Lower leg skin (tissue), 3 donors: ENCODE measurements at regions not wholly inside any gene's neighbourhood (a gene's known extent, or its start where the extent isn't known, plus 50 kb on each side); places are given as distances from the start of the nearest gene placed in this dataset.

ENCODE experiments used
- CTCF ChIP-seq, 3 donors: fragments of 450-650 bp; IDR thresholded peaks; one replicate each; pipeline ENCODE4 v1.5.1; 2016; ENCODE audit warnings: antibody characterized with exemption in 3 of 3, mild to moderate bottlenecking in 3 of 3, moderate library complexity in 2 of 3
- POLR2A ChIP-seq, 2 donors: fragments of 450-650 bp; IDR thresholded peaks; one replicate each; pipeline ENCODE4 v1.6.1; 2016 to 2017; ENCODE audit warnings: antibody characterized with exemption in 2 of 2, mild to moderate bottlenecking in 1 of 2, moderate library complexity in 1 of 2

GRCh38 chr5:29231154-29231553 lies 1962.3 kb upstream of the CDH6 start:
- TF ChIP-seq POLR2A (IDR thresholded peaks at IDR 0.05) = no peak
- TF ChIP-seq CTCF (IDR thresholded peaks at IDR 0.05) = no peak
